ENCODE measurements at regions not wholly inside any gene's neighbourhood (a gene's known extent, or its start where the extent isn't known, plus 50 kb on each side); places are given as distances from the start of the nearest gene placed in this dataset.

GRCh38 chr18:7334973-7335568 lies 104.2 kb downstream of the LRRC30 start:
- 29 to 51% (median 29%) methylated on average over 3 of the region's 3 CpGs for WGBS, 3 donors
- H3K27me3 ChIP-seq (ENCODE audit: control insufficient read depth in 3 of 3, insufficient read depth in 3 of 3, low read length in 3 of 3) = no peaks in the 10 kb centered on the region
- H3K4me3 ChIP-seq (ENCODE audit: low read depth in 1 of 3, low read length in 3 of 3) = no peak overlapping the region
- no peaks in the 10 kb centered on the region for H3K36me3 ChIP-seq (ENCODE audit: control insufficient read depth in 3 of 3, insufficient read depth in 2 of 3, low read depth in 1 of 3, low read length in 3 of 3)
- DNase-seq = peak; percentile 19 to 49
- H3K4me1 ChIP-seq (ENCODE audit: control insufficient read depth in 3 of 3, insufficient read depth in 2 of 3, low read depth in 1 of 3, low read length in 2 of 3) = peaks cover 0 to 3% (median 0%) of the 10 kb centered on the region in 3 donors
- no peak for FAIRE-seq
- H3K27ac ChIP-seq (ENCODE audit: low read depth in 1 of 3, low read length in 2 of 3) = no peak overlapping the region
- no peaks in the 10 kb centered on the region for H3K9me3 ChIP-seq (ENCODE audit: control insufficient read depth in 2 of 2, insufficient read depth in 1 of 2, low read depth in 1 of 2, low read length in 1 of 2)

GRCh38 chr18:7336623-7337022 lies 105.7 kb downstream of the LRRC30 start:
- 17 to 40% (median 29%) methylated on average over 1 of the region's 1 CpG for WGBS, 3 donors
- H3K4me3 ChIP-seq (ENCODE audit: low read depth in 1 of 3, low read length in 3 of 3) = no peak overlapping the region
- no peaks in the 10 kb centered on the region for H3K36me3 ChIP-seq (ENCODE audit: control insufficient read depth in 3 of 3, insufficient read depth in 2 of 3, low read depth in 1 of 3, low read length in 3 of 3)
- FAIRE-seq (no peak), DNase-seq (no peak)
- no peak overlapping the region for H3K27ac ChIP-seq (ENCODE audit: low read depth in 1 of 3, low read length in 2 of 3)
- H3K27me3 ChIP-seq (ENCODE audit: control insufficient read depth in 3 of 3, insufficient read depth in 3 of 3, low read length in 3 of 3) = no peaks in the 10 kb centered on the region
- H3K9me3 ChIP-seq (ENCODE audit: control insufficient read depth in 2 of 2, insufficient read depth in 1 of 2, low read depth in 1 of 2, low read length in 1 of 2) = no peaks in the 10 kb centered on the region
- peaks cover 0 to 3% (median 0%) of the 10 kb centered on the region in 3 donors for H3K4me1 ChIP-seq (ENCODE audit: control insufficient read depth in 3 of 3, insufficient read depth in 2 of 3, low read depth in 1 of 3, low read length in 2 of 3)

- H3K36me3 ChIP-seq (ENCODE audit: control insufficient read depth in 3 of 3, insufficient read depth in 2 of 3, low read depth in 1 of 3, low read length in 3 of 3) = no peaks in the 10 kb centered on the region
- H3K27ac ChIP-seq (ENCODE audit: low read depth in 1 of 3, low read length in 2 of 3) = no peak overlapping the region
- H3K4me1 ChIP-seq (ENCODE audit: control insufficient read depth in 3 of 3, insufficient read depth in 2 of 3, low read depth in 1 of 3, low read length in 2 of 3) = peaks cover 0 to 3% (median 0%) of the 10 kb centered on the region in 3 donors
- no peak for DNase-seq
- H3K9me3 ChIP-seq (ENCODE audit: control insufficient read depth in 2 of 2, insufficient read depth in 1 of 2, low read depth in 1 of 2, low read length in 1 of 2) = no peaks in the 10 kb centered on the region
- no peak for FAIRE-seq
- no peak overlapping the region for H3K4me3 ChIP-seq (ENCODE audit: low read depth in 1 of 3, low read length in 3 of 3)
- H3K27me3 ChIP-seq (ENCODE audit: control insufficient read depth in 3 of 3, insufficient read depth in 3 of 3, low read length in 3 of 3) = no peaks in the 10 kb centered on the region
- WGBS, 3 donors = 65 to 83% (median 75%) methylated on average over 2 of the region's 2 CpGs
Observed at GRCh38 chr18:7338846-7339245, 108.0 kb downstream of the LRRC30 start.

GRCh38 chr18:7341581-7342337 lies 110.9 kb downstream of the LRRC30 start:
- Histone ChIP-seq H3K4me1 (ENCODE audit: control insufficient read depth in 3 of 3, insufficient read depth in 2 of 3, low read depth in 1 of 3, low read length in 2 of 3) (no peaks in the 10 kb centered on the region), H3K36me3 (ENCODE audit: control insufficient read depth in 3 of 3, insufficient read depth in 2 of 3, low read depth in 1 of 3, low read length in 3 of 3) (no peaks in the 10 kb centered on the region), H3K27ac (ENCODE audit: low read depth in 1 of 3, low read length in 2 of 3) (no peak overlapping the region), H3K9me3 (ENCODE audit: control insufficient read depth in 2 of 2, insufficient read depth in 1 of 2, low read depth in 1 of 2, low read length in 1 of 2) (no peaks in the 10 kb centered on the region), H3K27me3 (ENCODE audit: control insufficient read depth in 3 of 3, insufficient read depth in 3 of 3, low read length in 3 of 3) (no peaks in the 10 kb centered on the region), H3K4me3 (ENCODE audit: low read depth in 1 of 3, low read length in 3 of 3) (no peak overlapping the region)
- FAIRE-seq (no peak), DNase-seq (no peak)
- WGBS, 3 donors = 88 to 93% (median 91%) methylated on average over 6 of the region's 6 CpGs

GRCh38 chr18:7349181-7349837 lies 118.4 kb downstream of the LRRC30 start:
- 85 to 93% (median 89%) methylated on average over 6 of the region's 6 CpGs for WGBS, 3 donors
- H3K36me3 ChIP-seq (ENCODE audit: control insufficient read depth in 3 of 3, insufficient read depth in 2 of 3, low read depth in 1 of 3, low read length in 3 of 3) = no peaks in the 10 kb centered on the region

GRCh38 chr18:7358989-7359726 lies 128.3 kb downstream of the LRRC30 start:
- WGBS, 3 donors = 21 to 39% (median 28%) methylated on average over 8 of the region's 8 CpGs
- no peak overlapping the region for H3K27ac ChIP-seq (ENCODE audit: low read depth in 1 of 3, low read length in 2 of 3)
- H3K9me3 ChIP-seq (ENCODE audit: control insufficient read depth in 2 of 2, insufficient read depth in 1 of 2, low read depth in 1 of 2, low read length in 1 of 2) = no peaks in the 10 kb centered on the region
- no peak overlapping the region for H3K4me3 ChIP-seq (ENCODE audit: low read depth in 1 of 3, low read length in 3 of 3)
- DNase-seq = no peak
- no peaks in the 10 kb centered on the region for H3K4me1 ChIP-seq (ENCODE audit: control insufficient read depth in 3 of 3, insufficient read depth in 2 of 3, low read depth in 1 of 3, low read length in 2 of 3)
- FAIRE-seq = no peak
- H3K36me3 ChIP-seq (ENCODE audit: control insufficient read depth in 3 of 3, insufficient read depth in 2 of 3, low read depth in 1 of 3, low read length in 3 of 3) = no peaks in the 10 kb centered on the region
- H3K27me3 ChIP-seq (ENCODE audit: control insufficient read depth in 3 of 3, insufficient read depth in 3 of 3, low read length in 3 of 3) = no peaks in the 10 kb centered on the region

More at GRCh38 chr18:7349181-7349837, 118.4 kb downstream of the LRRC30 start:
- FAIRE-seq (no peak), DNase-seq (no peak)
- Histone ChIP-seq H3K27ac (ENCODE audit: low read depth in 1 of 3, low read length in 2 of 3) (no peak overlapping the region), H3K9me3 (ENCODE audit: control insufficient read depth in 2 of 2, insufficient read depth in 1 of 2, low read depth in 1 of 2, low read length in 1 of 2) (no peaks in the 10 kb centered on the region), H3K4me3 (ENCODE audit: low read depth in 1 of 3, low read length in 3 of 3) (no peak overlapping the region), H3K27me3 (ENCODE audit: control insufficient read depth in 3 of 3, insufficient read depth in 3 of 3, low read length in 3 of 3) (peaks cover 0 to 3% (median 0%) of the 10 kb centered on the region in 3 donors), H3K4me1 (ENCODE audit: control insufficient read depth in 3 of 3, insufficient read depth in 2 of 3, low read depth in 1 of 3, low read length in 2 of 3) (no peaks in the 10 kb centered on the region)

GRCh38 chr18:7360606-7361170 lies 129.8 kb downstream of the LRRC30 start:
- Histone ChIP-seq H3K4me3 (ENCODE audit: low read depth in 1 of 3, low read length in 3 of 3) (no peak overlapping the region), H3K9me3 (ENCODE audit: control insufficient read depth in 2 of 2, insufficient read depth in 1 of 2, low read depth in 1 of 2, low read length in 1 of 2) (no peaks in the 10 kb centered on the region), H3K36me3 (ENCODE audit: control insufficient read depth in 3 of 3, insufficient read depth in 2 of 3, low read depth in 1 of 3, low read length in 3 of 3) (no peaks in the 10 kb centered on the region), H3K27me3 (ENCODE audit: control insufficient read depth in 3 of 3, insufficient read depth in 3 of 3, low read length in 3 of 3) (no peaks in the 10 kb centered on the region), H3K27ac (ENCODE audit: low read depth in 1 of 3, low read length in 2 of 3) (no peak overlapping the region), H3K4me1 (ENCODE audit: control insufficient read depth in 3 of 3, insufficient read depth in 2 of 3, low read depth in 1 of 3, low read length in 2 of 3) (no peaks in the 10 kb centered on the region)
- DNase-seq = no peak
- WGBS, 3 donors = 94 to 95% (median 95%) methylated on average over 21 to 23 of the region's 23 CpGs
- FAIRE-seq = no peak

GRCh38 chr18:7363338-7363737 lies 132.4 kb downstream of the LRRC30 start:
- FAIRE-seq = no peak
- no peaks in the 10 kb centered on the region for H3K27me3 ChIP-seq (ENCODE audit: control insufficient read depth in 3 of 3, insufficient read depth in 3 of 3, low read length in 3 of 3)
- 67 to 81% (median 78%) methylated on average over 5 of the region's 5 CpGs for WGBS, 3 donors

More at GRCh38 chr18:7363338-7363737, 132.4 kb downstream of the LRRC30 start:
- Histone ChIP-seq H3K4me3 (ENCODE audit: low read depth in 1 of 3, low read length in 3 of 3) (no peak overlapping the region), H3K36me3 (ENCODE audit: control insufficient read depth in 3 of 3, insufficient read depth in 2 of 3, low read depth in 1 of 3, low read length in 3 of 3) (no peaks in the 10 kb centered on the region), H3K4me1 (ENCODE audit: control insufficient read depth in 3 of 3, insufficient read depth in 2 of 3, low read depth in 1 of 3, low read length in 2 of 3) (no peaks in the 10 kb centered on the region), H3K9me3 (ENCODE audit: control insufficient read depth in 2 of 2, insufficient read depth in 1 of 2, low read depth in 1 of 2, low read length in 1 of 2) (no peaks in the 10 kb centered on the region), H3K27ac (ENCODE audit: low read depth in 1 of 3, low read length in 2 of 3) (no peak overlapping the region)
- no peak for DNase-seq
